SK-N-SH (cell line): ENCODE measurements at regions not wholly inside any gene's neighbourhood (a gene's known extent, or its start where the extent isn't known, plus 50 kb on each side); places are given as distances from the start of the nearest gene placed in this dataset.

Source experiments
- CTCF ChIP-seq: fragments of 200-600 bp; sonication (generic); IDR thresholded peaks from 2 replicates; pipeline ENCODE4 v1.6.1; 2017; ENCODE audit warnings: antibody characterized with exemption, mild to moderate bottlenecking, moderate library complexity
- REST ChIP-seq: IDR thresholded peaks from 2 replicates; pipeline ENCODE4 v1.6.1; 2012; ENCODE audit warnings: mild to moderate bottlenecking, low read depth, low read length, moderate library complexity

GRCh38 chr7:10239695-10240345, 733.9 kb upstream of the PHF14 start:
- TF ChIP-seq CTCF = no peak
- no peak for TF ChIP-seq REST
